Breast epithelium (tissue), 4 donors: ENCODE measurements at regions not wholly inside any gene's neighbourhood (a gene's known extent, or its start where the extent isn't known, plus 50 kb on each side); places are given as distances from the start of the nearest gene placed in this dataset.

Source experiments
- DNase-seq, 2 donors: peaks; one replicate each; pipeline ENCODE4 v3.0.0-alpha.2; 2019; ENCODE audit warnings: low spot score in 2 of 2
- H3K27ac ChIP-seq, 2 donors: fragments of 200-600 bp; sonication (generic) in 1 of 2; one replicate each; pipeline ENCODE4 v1.5.1; 2016 to 2019; ENCODE audit warnings: mild to moderate bottlenecking in 1 of 2
- H3K27me3 ChIP-seq, 2 donors: fragments of 200-600 bp; sonication (generic) in 1 of 2; one replicate each; pipeline versions ENCODE4 v1.5.1 to v1.6.0; 2017 to 2019; ENCODE audit warnings: control low read depth in 1 of 2, mild to moderate bottlenecking in 1 of 2
- H3K36me3 ChIP-seq: fragments of 200-600 bp; one replicate; pipeline ENCODE4 v1.5.1; 2019
- H3K4me1 ChIP-seq, 2 donors: fragments of 200-600 bp; sonication (generic); one replicate each; pipeline ENCODE4 v1.5.1; 2016 to 2019; ENCODE audit warnings: control low read depth in 1 of 2
- H3K4me3 ChIP-seq, 3 donors: fragments of 200-600 bp; sonication (generic); 1 replicate in 2 of 3; 2 replicates in 1 of 3; pipeline ENCODE4 v1.5.1; 2016 to 2019; ENCODE audit warnings: mild to moderate bottlenecking in 3 of 3, moderate library complexity in 2 of 3
- H3K9me3 ChIP-seq, 2 donors: fragments of 200-600 bp; sonication (generic) in 1 of 2; one replicate each; pipeline ENCODE4 v1.5.1; 2016 to 2019; ENCODE audit warnings: control low read depth in 1 of 2
- CTCF ChIP-seq, 3 donors: fragments of 450-650 bp; IDR thresholded peaks; one replicate each; pipeline ENCODE4 v1.5.1; 2016 to 2017; ENCODE audit warnings: antibody characterized with exemption in 3 of 3, mild to moderate bottlenecking in 3 of 3, moderate library complexity in 3 of 3
- POLR2A ChIP-seq: fragments of 450-650 bp; IDR thresholded peaks from one replicate; pipeline ENCODE4 v1.6.1; 2016; ENCODE audit warnings: antibody characterized with exemption, mild to moderate bottlenecking, moderate library complexity
- POLR2AphosphoS5 ChIP-seq, 3 donors: sonication (generic); formaldehyde crosslinking; IDR thresholded peaks; one replicate each; pipeline ENCODE4 v1.6.1; 2017; ENCODE audit warnings: antibody characterized with exemption in 3 of 3
- intact Hi-C: fragments of 100-400 bp; cut with DNase I; formaldehyde crosslinking; loops from one replicate; pipeline ENCODE4 v1.15.1; 2023; ENCODE audit warnings: low total_unique reads

- intact Hi-C loops: no loop called here
- Histone ChIP-seq H3K27ac (no peak overlapping the region), H3K36me3 (no peaks in the 10 kb centered on the region), H3K4me1 (no peaks in the 10 kb centered on the region), H3K4me3 (no peak overlapping the region), H3K9me3 (no peaks in the 10 kb centered on the region), H3K27me3 (no peaks in the 10 kb centered on the region)
- no peak for DNase-seq
- no peak for TF ChIP-seq POLR2A
Measured at GRCh38 chr19:32035626-32036025, 309.8 kb upstream of the ZNF507 start.

- no peaks in the 10 kb centered on the region for H3K36me3 ChIP-seq
- intact Hi-C loops: no loop called here
- peaks cover 0 to 8% of the 10 kb centered on the region in 2 donors for H3K27me3 ChIP-seq
- H3K9me3 ChIP-seq: no peaks in the 10 kb centered on the region
- H3K4me3 ChIP-seq: no peak overlapping the region
- TF ChIP-seq POLR2AphosphoS5 (IDR thresholded peaks at IDR 0.05): no peak
- TF ChIP-seq POLR2A: no peak
- no peak for TF ChIP-seq CTCF (IDR thresholded peaks at IDR 0.05)
- H3K4me1 ChIP-seq: peaks cover 0 to 6% of the 10 kb centered on the region in 2 donors
- DNase-seq: no peak
- H3K27ac ChIP-seq: no peak overlapping the region
Measured at GRCh38 chr19:32038021-32038920, 307.1 kb upstream of the ZNF507 start.

- Histone ChIP-seq H3K4me3 (no peak overlapping the region), H3K27ac (no peak overlapping the region), H3K9me3 (no peaks in the 10 kb centered on the region), H3K27me3 (peaks cover 0 to 15% of the 10 kb centered on the region in 2 donors), H3K4me1 (peaks cover 0 to 6% of the 10 kb centered on the region in 2 donors), H3K36me3 (no peaks in the 10 kb centered on the region)
- DNase-seq: no peak
- no peak for TF ChIP-seq POLR2A
- no peak for TF ChIP-seq CTCF (IDR thresholded peaks at IDR 0.05)
- intact Hi-C loops: no loop called here
Measured at GRCh38 chr19:32038961-32039360, 306.4 kb upstream of the ZNF507 start.

- peaks cover 0 to 6% of the 10 kb centered on the region in 2 donors for H3K4me1 ChIP-seq
- TF ChIP-seq CTCF (IDR thresholded peaks at IDR 0.05) (no peak), POLR2A (no peak), POLR2AphosphoS5 (IDR thresholded peaks at IDR 0.05) (no peak)
- DNase-seq: no peak
- H3K9me3 ChIP-seq: no peaks in the 10 kb centered on the region
- intact Hi-C loops: no loop called here
- H3K4me3 ChIP-seq: no peak overlapping the region
- no peak overlapping the region for H3K27ac ChIP-seq
- H3K36me3 ChIP-seq: no peaks in the 10 kb centered on the region
- H3K27me3 ChIP-seq: peaks cover 0 to 20% of the 10 kb centered on the region in 2 donors
Measured at GRCh38 chr19:32039440-32039839, 306.0 kb upstream of the ZNF507 start.

GRCh38 chr19:32040236-32040635 is 305.2 kb upstream of the ZNF507 start:
- no peak for TF ChIP-seq CTCF (IDR thresholded peaks at IDR 0.05)
- TF ChIP-seq POLR2AphosphoS5 (IDR thresholded peaks at IDR 0.05): no peak
- no peak for TF ChIP-seq POLR2A
- DNase-seq: no peak
- peaks cover 0 to 6% of the 10 kb centered on the region in 2 donors for H3K4me1 ChIP-seq
- intact Hi-C loops: no loop called here
- H3K4me3 ChIP-seq: no peak overlapping the region
- no peaks in the 10 kb centered on the region for H3K9me3 ChIP-seq
- no peak overlapping the region for H3K27ac ChIP-seq
- peaks cover 0 to 26% of the 10 kb centered on the region in 2 donors for H3K27me3 ChIP-seq
- no peaks in the 10 kb centered on the region for H3K36me3 ChIP-seq
